Activated T-cell treated with anti-CD3 and anti-CD28 coated beads for 4 hours (primary cell): ENCODE measurements at regions not wholly inside any gene's neighbourhood (a gene's known extent, or its start where the extent isn't known, plus 50 kb on each side); places are given as distances from the start of the nearest gene placed in this dataset.

ENCODE experiments used
- DNase-seq: peaks from one replicate; pipeline ENCODE4 v3.0.0-alpha.2; 2020

- DNase-seq, result no peak
Observed at GRCh38 chr2:181193550-181193949, 213.1 kb downstream of the UBE2E3 start.

GRCh38 chr2:181196401-181196800, 216.0 kb downstream of the UBE2E3 start:
- DNase-seq, result no peak

DNA sequence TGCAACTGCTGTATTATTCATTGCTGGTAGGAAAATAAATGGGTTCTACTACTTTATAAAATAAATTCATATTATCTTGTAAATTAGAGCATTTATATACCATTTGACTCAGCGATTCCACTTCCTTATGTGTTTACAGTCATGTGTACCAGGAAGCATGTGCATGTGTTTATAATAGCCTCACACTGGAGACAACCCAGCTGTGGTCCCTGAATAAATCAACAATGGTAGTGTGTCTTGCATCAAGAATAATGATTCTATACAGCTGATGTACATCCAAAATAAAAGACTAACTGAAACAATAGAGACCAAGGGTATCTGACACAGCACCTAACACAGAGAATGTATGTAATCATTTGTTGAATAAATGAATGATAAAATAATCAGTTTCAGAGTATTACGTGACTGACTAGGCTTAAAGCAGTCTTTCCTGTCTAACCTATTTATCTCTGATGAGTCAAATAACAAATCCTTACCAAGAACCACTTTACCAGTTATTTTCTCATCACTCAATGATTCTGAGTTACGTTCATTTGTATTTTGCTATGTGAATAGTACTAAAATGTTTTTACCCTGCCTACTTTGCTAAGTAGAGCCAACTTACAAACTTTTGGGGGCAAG, 216.8 kb downstream of the UBE2E3 start:
- DNase-seq, result no peak

DNA sequence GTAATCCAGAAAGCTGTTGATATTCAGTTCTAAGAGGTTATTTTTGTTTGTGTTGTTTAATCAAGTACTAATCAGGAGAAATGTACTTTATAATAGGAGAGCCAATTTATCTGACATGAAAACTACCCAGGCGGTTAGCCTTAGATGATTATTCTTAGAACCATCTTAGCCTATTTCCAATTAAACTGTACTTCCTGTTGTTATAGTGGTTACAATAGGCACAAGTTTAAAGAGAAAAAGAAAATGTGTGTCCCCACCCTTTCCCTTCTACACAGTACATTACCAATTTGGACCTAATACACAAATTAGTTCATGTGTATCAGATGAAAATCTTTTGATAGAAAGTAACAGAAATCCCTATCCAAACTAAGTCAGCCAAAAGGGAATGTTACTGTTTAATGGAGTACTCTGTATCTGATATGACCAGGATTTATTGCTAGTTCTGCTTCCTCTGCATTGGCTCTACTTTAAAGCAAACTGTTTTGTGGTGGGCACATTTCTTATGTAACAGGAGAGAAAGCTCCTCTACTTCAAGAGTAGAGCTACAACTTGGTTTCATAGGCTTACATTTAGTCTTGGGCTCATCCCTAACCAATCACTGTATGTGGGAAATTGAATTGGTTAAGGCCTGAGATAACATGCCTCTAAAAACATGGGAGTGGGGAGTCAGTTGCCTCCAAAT, 217.9 kb downstream of the UBE2E3 start:
- DNase-seq, result no peak

- no peak for DNase-seq
Observed at GRCh38 chr2:181203412-181203811, 223.0 kb downstream of the UBE2E3 start.

- no peak for DNase-seq
Observed at GRCh38 chr2:181203916-181204315, 223.5 kb downstream of the UBE2E3 start.

DNA sequence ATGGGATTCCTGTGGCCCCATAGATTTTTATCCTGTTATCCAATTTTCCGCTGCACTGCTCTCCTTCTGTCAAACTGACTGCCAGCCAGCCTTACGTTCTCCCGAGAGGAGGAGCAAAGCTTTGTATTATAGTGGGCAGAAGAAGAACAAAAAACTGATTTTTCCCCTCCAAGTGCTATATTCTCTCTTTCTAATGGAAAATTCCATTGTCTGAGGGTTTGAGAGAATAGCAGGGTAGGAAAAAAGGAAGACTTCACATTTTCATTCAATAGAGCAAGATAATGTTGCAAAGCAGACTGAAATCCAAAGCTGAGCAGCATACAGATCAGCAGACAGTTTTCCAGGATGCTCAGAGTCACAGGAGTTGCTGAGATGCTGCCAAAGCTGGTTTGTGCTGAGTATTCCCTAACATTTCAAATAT, 238.0 kb downstream of the UBE2E3 start:
- DNase-seq, result no peak

DNA sequence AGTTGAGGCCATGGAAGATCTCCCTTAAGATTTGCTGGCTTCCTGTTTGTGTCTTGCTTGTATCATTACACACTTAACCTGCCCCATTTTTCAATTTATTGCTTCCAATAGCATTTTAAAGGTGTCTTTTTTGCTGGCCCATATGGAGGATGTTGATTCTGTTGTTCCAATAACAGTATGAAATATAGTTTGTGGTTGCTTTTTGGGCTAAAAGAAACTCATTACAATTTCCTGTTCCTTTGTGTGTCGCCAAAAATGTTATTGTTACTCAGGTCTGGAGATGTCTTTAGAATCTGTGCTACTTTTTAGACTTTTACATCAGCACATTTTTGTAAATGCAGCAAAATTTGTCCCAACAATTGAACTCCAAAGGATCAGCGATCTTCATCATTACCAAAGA, 234.0 kb upstream of the ITGA4 start:
- DNase-seq, result no peak

GRCh38 chr2:181224866-181225265, 232.3 kb upstream of the ITGA4 start:
- DNase-seq, result no peak

DNA sequence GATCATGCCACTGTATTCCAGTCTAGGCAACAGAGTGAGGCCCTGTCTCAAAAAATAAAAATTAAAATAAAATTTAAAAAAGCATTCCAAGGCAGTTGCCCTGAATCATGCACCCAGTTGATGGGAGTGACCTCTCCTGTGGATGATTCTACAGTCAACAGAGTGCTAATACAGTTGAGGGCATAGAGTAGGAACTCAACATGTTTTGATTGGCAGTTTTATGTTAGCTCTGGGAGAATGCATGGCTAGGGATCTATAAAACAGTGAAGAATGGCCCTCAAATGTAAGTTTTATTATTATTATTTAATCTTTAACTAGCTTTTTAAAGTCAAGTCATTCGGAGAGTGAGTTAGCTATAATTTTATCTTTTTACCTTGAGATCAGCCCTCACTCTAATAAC, 228.5 kb upstream of the ITGA4 start:
- DNase-seq, result no peak

GRCh38 chr2:181231151-181231550, 226.0 kb upstream of the ITGA4 start:
- DNase-seq, result no peak

- no peak for DNase-seq
Observed at GRCh38 chr2:181231886-181232621, 225.1 kb upstream of the ITGA4 start.

DNA sequence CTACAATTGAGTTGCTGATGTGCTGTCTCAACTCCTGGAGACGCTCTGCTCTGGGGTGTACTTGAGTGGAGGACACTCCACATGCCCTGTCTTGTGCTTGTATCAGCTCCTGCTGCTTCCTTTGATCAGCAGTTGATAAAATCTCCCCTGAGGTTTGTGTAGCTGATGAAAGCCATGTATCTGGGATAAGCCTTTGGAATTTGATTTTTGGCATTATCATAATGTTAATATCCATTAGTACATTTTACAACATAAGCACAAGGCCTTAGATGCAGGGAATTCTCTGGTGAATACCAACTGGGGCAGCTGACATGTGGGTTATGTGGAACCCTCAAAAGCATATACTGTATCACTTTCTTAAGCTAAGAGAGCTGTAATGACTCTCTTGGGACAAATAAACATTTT, 222.7 kb upstream of the ITGA4 start:
- no peak for DNase-seq

DNA sequence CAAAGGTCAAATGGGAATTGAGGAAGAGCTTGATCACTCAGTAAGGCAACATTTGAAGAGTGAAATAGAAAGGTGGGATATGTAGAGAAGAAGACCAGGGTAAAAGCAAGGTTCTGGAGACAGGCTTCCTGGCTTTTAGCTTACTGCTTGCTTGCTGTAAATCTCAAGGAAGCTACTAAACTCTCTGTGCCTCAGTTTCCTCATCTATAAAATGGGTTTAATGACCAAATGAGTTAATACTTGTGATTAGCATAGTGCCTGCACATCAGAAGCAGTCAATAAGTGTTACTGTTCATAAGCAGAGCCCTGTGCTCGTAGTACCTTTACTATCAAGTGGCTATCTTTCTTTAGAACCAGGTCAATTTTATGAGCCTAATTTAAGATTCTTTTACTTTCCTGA, 222.2 kb upstream of the ITGA4 start:
- DNase-seq, result no peak

DNA sequence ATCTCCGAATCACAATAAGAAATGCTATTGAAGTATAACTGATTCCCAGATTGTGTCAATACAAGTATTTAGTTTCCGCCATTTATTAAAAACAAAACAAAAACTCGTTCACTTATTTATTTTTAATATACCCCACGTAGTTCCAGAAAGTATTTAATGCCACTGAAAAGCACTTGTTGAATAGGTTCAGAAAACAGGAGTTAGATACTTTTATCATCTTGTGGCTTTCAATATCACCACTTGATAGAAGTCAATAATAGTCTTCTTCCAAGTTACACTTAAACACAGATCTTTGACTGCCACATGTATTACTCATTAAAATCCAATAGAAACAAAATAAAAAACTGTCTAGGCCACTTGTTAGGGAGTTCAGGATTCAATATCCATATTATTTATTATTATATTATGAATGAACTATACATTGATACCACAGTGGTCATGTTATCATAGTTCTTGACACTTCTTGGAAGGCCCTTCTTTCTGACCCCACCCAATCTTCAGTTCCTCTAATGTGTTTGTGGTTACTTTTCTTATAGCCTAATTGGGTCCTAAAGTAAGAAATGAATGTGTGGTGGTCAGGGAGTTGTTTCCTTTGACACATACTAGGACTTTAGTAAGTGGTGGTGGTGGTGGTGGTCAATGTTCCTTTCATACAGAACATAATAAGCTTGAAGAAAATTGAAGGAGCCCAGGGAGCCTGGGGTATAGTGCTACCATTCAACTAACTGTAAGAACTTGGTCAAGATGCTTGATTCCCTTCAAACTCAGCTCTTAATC, 221.3 kb upstream of the ITGA4 start:
- no peak for DNase-seq

DNA sequence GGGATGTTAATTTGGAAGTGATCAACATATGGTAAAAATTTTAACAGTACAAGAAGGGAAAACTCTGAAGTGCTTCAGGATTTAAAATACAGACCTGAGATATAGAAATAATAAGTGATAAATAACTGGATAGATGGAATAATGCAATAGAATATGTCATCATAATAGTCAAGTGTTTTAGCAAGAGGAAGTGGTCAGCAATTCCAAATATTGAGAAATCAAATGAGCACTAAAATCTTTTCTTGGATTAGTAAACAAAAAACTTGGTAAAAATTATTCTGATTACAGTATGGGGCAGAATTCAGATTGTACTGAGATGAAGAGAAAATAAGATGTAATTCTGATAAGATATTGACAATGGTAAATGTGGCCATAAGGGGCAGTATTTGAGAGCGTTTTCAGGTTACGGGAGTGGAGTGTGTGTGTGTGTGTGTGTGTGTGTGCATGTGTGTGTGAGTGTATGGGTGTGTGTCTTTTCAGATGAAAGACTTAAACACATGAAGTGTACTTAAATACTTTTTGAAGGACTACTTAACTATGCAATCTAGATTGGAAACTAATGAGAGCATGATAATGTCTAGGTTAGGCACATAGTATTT, 217.9 kb upstream of the ITGA4 start:
- DNase-seq, result no peak

- DNase-seq, result no peak
Observed at GRCh38 chr2:181240844-181241243, 216.3 kb upstream of the ITGA4 start.

GRCh38 chr2:181241366-181241765, 215.8 kb upstream of the ITGA4 start:
- no peak for DNase-seq

DNA sequence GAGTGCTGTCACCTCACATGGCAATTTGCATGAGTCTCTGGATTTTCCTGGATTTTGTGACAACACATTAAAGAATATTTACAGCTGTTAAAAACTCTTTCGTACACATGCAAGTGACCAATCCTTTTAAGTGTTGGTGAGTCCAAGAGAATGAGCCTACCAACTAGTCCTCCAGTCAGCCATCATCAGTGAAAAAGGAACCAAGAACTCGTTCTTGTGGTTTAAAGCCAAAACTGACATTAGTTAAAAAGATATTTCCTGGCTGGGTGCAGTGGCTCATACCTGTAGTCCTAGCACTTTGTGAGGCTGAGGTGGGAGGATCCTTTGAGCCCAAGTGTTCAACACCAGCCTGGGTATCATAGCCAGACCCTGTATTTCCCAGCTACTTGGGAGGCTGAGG, 215.4 kb upstream of the ITGA4 start:
- no peak for DNase-seq

- DNase-seq, result no peak
Observed at GRCh38 chr2:181242262-181242661, 214.9 kb upstream of the ITGA4 start.

GRCh38 chr2:181243319-181243718, 213.9 kb upstream of the ITGA4 start:
- no peak for DNase-seq

DNA sequence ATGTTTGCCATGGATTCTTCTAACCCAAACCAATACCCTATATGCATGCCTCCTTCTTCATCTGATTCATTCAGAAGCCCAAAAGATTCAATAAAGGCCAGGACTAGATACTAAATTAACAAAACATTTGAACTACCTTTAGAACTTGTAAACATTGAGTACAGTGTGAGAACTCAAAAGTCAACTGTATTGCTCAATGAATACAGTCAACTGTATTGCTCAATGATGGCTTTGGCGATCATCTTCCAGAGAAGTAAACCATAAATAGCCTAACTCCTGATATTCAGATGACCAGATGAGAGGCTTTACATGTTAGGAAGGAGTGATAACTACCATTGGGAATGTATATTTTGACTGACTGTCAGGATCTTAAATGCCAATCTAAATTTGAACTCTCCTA, 206.5 kb upstream of the ITGA4 start:
- DNase-seq, result no peak
